ENCODE measurements at regions not wholly inside any gene's neighbourhood (a gene's known extent, or its start where the extent isn't known, plus 50 kb on each side); places are given as distances from the start of the nearest gene placed in this dataset.

DNA sequence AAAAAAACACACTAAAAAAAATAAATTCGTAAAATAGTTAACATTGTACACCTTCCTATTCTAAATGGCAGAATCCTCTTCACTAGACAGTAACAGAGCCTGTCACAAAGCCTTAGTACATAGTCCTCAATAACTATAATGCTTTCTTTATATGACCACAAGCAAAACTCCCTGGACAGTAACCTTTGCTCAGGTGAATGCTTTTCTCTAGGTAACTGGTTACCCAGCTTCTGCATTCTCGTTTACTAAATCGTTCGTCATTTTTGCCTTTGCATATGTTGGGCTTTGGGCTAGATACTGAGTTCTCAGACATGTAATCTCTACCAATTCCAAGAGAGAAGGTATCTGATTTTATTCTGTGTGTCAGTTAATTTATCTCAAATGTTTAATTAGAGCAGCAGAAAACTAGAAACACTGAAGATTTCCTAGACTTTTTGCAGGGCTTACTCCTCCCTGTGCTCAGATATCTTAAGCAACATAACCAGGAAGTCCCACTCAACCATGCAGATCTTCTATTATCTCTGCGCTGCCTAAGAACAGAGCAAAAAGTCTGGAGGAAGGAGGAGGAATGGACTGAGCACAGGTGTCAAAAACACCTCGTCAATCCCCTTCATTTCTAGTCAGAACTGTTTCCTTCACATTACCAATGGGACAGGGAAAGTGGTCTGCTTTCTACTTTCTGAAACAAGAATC, 247.7 kb downstream of the SOCS6 start:
- no peak for TF ChIP-seq EZH2 (IDR thresholded peaks at IDR 0.05)
- TF ChIP-seq CTCF (IDR thresholded peaks at IDR 0.05), result no peak
- TF ChIP-seq EZH2phosphoT487 (IDR thresholded peaks at IDR 0.05), result no peak
